Activated CD4-positive, alpha-beta T cell treated with anti-CD3 and anti-CD28 coated beads, Interleukin-2, amount 10 ng/mL, durations not matched to agents 7 days and 5 days (primary cell): ENCODE measurements at regions not wholly inside any gene's neighbourhood (a gene's known extent, or its start where the extent isn't known, plus 50 kb on each side); places are given as distances from the start of the nearest gene placed in this dataset.

Source experiments
- CTCF ChIA-PET: fragments of 350-600 bp; sonication (Branson Sonifier 250); formaldehyde crosslinking; loops from one replicate; lab custom pipeline; 2021; ENCODE audit warnings: antibody characterized with exemption; lab: Charles Lee
- POLR2A ChIA-PET: fragments of 350-600 bp; sonication (Branson Sonifier 250); formaldehyde crosslinking; loops from one replicate; lab custom pipeline; 2021; ENCODE audit warnings: antibody characterized with exemption; lab: Charles Lee
- DNase-seq: peaks from one replicate; pipeline ENCODE4 v3.0.0-alpha.2; 2020
- H3K27ac Mint-ChIP-seq: one replicate; pipeline ENCODE4 v1.8.0; 2021; ENCODE audit warnings: mild to moderate bottlenecking, moderate library complexity, mixed read lengths
- H3K27me3 Mint-ChIP-seq: one replicate; pipeline ENCODE4 v1.8.0; 2021; ENCODE audit warnings: mixed read lengths
- H3K36me3 Mint-ChIP-seq: one replicate; pipeline ENCODE4 v1.8.0; 2021; ENCODE audit warnings: low read depth, mixed read lengths
- H3K4me1 Mint-ChIP-seq: one replicate; pipeline ENCODE4 v1.8.0; 2021; ENCODE audit warnings: mixed read lengths
- H3K4me3 Mint-ChIP-seq: one replicate; pipeline ENCODE4 v1.8.0; 2021; ENCODE audit warnings: mild to moderate bottlenecking, moderate library complexity, mixed read lengths
- H3K9me3 Mint-ChIP-seq: one replicate; pipeline ENCODE4 v1.8.0; 2021; ENCODE audit warnings: mixed read lengths

GRCh38 chr7:115883629-115884028, 146.9 kb downstream of the TFEC start:
- H3K27ac Mint-ChIP-seq: no peak overlapping the region
- no peaks in the 10 kb centered on the region for H3K4me1 Mint-ChIP-seq
- ChIA-PET POLR2A (no interaction called here), CTCF (no interaction called here)
- no peaks in the 10 kb centered on the region for H3K27me3 Mint-ChIP-seq
- no peak overlapping the region for H3K4me3 Mint-ChIP-seq
- no peaks in the 10 kb centered on the region for H3K36me3 Mint-ChIP-seq
- H3K9me3 Mint-ChIP-seq: no peaks in the 10 kb centered on the region
- no peak for DNase-seq

DNA sequence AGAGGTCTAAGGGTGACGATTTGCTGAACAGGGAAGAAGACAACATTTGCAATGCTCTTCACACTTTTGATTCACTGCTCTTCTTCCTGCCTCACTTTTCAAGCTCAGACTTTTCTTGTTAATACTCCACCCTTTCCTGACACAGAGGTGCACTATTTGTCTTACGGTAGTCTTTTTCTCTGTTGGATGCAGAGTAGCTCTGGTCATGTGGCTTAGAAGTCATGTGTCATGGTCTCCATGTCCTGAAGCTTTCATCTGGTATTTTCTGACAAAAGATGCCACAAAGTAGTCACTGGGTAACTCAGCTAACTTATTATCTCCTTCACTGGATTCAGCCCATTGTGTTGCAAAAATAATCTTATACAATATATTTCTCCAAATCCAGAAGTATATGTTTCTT, 149.1 kb downstream of the TFEC start:
- H3K4me1 Mint-ChIP-seq: no peaks in the 10 kb centered on the region
- H3K36me3 Mint-ChIP-seq: no peaks in the 10 kb centered on the region
- ChIA-PET POLR2A (no interaction called here), CTCF (no interaction called here)
- H3K27me3 Mint-ChIP-seq: no peaks in the 10 kb centered on the region
- H3K27ac Mint-ChIP-seq: no peak overlapping the region
- no peak overlapping the region for H3K4me3 Mint-ChIP-seq
- no peaks in the 10 kb centered on the region for H3K9me3 Mint-ChIP-seq
- no peak for DNase-seq

GRCh38 chr7:115879171-115879570, 151.4 kb downstream of the TFEC start:
- H3K27ac Mint-ChIP-seq: no peak overlapping the region
- ChIA-PET POLR2A (no interaction called here), CTCF (no interaction called here)
- H3K4me1 Mint-ChIP-seq: no peaks in the 10 kb centered on the region
- DNase-seq: no peak
- H3K4me3 Mint-ChIP-seq: no peak overlapping the region
- H3K9me3 Mint-ChIP-seq: no peaks in the 10 kb centered on the region
- no peaks in the 10 kb centered on the region for H3K27me3 Mint-ChIP-seq
- no peaks in the 10 kb centered on the region for H3K36me3 Mint-ChIP-seq

GRCh38 chr7:115869801-115870200, 160.8 kb downstream of the TFEC start:
- H3K36me3 Mint-ChIP-seq: no peaks in the 10 kb centered on the region
- no peaks in the 10 kb centered on the region for H3K27me3 Mint-ChIP-seq
- no peaks in the 10 kb centered on the region for H3K4me1 Mint-ChIP-seq
- CTCF ChIA-PET: interaction anchor here (0.7 kb wide), 1 partner anchor 409 kb away, joined by 4 read pairs; no protein-coding TSS in a partner anchor
- POLR2A ChIA-PET: no interaction called here
- no peak overlapping the region for H3K27ac Mint-ChIP-seq
- H3K4me3 Mint-ChIP-seq: no peak overlapping the region
- DNase-seq: no peak
- H3K9me3 Mint-ChIP-seq: no peaks in the 10 kb centered on the region

- Mint-ChIP-seq H3K4me1 (no peaks in the 10 kb centered on the region), H3K27ac (no peak overlapping the region), H3K4me3 (no peak overlapping the region), H3K36me3 (no peaks in the 10 kb centered on the region), H3K9me3 (no peaks in the 10 kb centered on the region), H3K27me3 (no peaks in the 10 kb centered on the region)
- ChIA-PET POLR2A (no interaction called here), CTCF (interaction anchor here (0.7 kb wide), 1 partner anchor 410 kb away, joined by 4 read pairs; no protein-coding TSS in a partner anchor)
- DNase-seq: no peak
Measured at GRCh38 chr7:115869190-115869589, 161.4 kb downstream of the TFEC start.

GRCh38 chr7:115868369-115868768, 162.2 kb downstream of the TFEC start:
- Mint-ChIP-seq H3K27me3 (no peaks in the 10 kb centered on the region), H3K9me3 (no peaks in the 10 kb centered on the region), H3K4me1 (no peaks in the 10 kb centered on the region), H3K36me3 (no peaks in the 10 kb centered on the region), H3K27ac (no peak overlapping the region), H3K4me3 (no peak overlapping the region)
- DNase-seq: no peak
- ChIA-PET POLR2A (no interaction called here), CTCF (no interaction called here)

DNA sequence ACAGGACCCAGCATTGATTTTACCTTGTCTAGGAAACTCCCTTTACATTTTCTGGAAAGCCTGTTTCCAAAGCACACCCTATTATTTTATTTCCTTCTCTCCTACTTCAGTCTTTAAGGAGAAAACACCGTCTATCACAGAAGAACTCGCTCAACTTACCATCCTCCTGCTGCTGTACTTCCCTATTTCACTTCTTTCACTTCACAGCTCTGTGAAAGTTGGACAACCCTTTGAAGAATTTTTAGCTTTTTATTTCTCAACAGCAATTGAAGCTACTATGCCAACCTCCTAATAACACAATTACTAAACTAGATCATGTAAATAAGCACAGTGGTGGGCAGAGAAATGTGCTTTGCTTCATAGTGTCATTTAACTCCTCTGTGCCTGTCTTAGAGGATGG, 166.5 kb downstream of the TFEC start:
- Mint-ChIP-seq H3K27me3 (no peaks in the 10 kb centered on the region), H3K36me3 (no peaks in the 10 kb centered on the region), H3K4me3 (no peak overlapping the region), H3K9me3 (no peaks in the 10 kb centered on the region), H3K4me1 (no peaks in the 10 kb centered on the region), H3K27ac (no peak overlapping the region)
- POLR2A ChIA-PET: no interaction called here
- DNase-seq: no peak
- CTCF ChIA-PET: no interaction called here

DNA sequence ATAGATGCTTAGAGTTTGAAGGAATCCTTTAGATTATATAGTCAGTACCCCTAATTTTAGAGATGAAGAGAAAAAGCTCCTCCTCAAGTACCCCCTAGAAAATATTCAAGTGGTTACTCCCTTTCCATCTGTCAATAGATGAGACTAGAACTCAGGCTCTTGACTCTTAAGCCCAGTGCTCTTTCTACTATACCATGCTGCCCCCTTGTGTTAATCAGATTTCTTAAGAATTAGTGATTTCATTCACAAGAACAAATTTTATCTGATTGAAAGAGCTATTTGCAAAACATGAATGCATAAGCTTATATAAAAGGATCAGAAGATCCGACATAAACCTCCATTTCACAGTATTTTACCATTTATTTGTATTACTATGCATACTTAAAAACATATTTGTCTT, 179.3 kb downstream of the TFEC start:
- Mint-ChIP-seq H3K4me1 (no peaks in the 10 kb centered on the region), H3K9me3 (no peaks in the 10 kb centered on the region), H3K27me3 (peaks cover 2% of the 10 kb centered on the region), H3K36me3 (no peaks in the 10 kb centered on the region), H3K27ac (no peak overlapping the region), H3K4me3 (no peak overlapping the region)
- no peak for DNase-seq
- POLR2A ChIA-PET: no interaction called here
- CTCF ChIA-PET: no interaction called here

DNA sequence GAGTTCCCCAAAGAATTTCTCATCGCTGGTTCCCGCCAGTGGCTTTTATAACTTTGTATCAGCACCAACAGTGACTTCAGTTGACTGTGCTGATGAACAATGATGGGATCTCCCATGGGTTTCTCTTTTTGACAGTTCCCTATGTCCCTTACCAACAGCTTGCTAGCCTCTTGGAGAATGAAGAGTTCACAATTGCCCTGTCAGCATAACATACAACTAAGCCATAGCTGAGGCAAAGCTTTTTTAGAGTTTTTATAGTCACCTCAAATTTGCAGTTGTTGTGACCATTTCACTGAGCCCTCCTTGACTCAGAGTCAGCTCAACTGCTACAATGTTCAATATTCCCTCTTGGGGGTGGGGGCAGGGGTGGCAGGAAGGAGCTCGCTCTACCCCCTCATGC, 179.8 kb downstream of the TFEC start:
- Mint-ChIP-seq H3K27me3 (peaks cover 2% of the 10 kb centered on the region), H3K4me1 (no peaks in the 10 kb centered on the region), H3K4me3 (no peak overlapping the region), H3K36me3 (no peaks in the 10 kb centered on the region), H3K9me3 (no peaks in the 10 kb centered on the region), H3K27ac (no peak overlapping the region)
- ChIA-PET CTCF (no interaction called here), POLR2A (no interaction called here)
- DNase-seq: no peak

DNA sequence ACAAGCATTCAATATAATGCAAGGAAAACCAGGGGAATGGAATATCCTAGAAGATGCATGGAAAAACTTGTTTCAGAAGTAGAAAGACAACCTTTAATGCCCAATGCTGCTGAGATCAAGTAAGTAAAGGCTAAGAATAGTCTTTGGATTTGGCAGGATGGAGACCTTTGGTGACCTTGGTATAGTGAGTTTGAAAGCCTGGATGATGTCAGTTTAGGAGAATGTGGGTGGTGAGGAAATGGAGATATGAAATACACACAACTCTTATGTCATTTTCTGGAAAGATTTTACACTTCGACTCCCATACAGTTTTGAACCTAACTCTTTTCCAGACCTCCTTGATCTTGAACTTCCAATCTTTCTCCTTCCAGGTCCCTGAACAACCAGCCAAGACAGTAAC, 185.7 kb downstream of the TFEC start:
- Mint-ChIP-seq H3K9me3 (no peaks in the 10 kb centered on the region), H3K4me3 (no peak overlapping the region), H3K36me3 (no peaks in the 10 kb centered on the region), H3K27me3 (no peaks in the 10 kb centered on the region), H3K4me1 (no peaks in the 10 kb centered on the region), H3K27ac (no peak overlapping the region)
- DNase-seq: no peak
- CTCF ChIA-PET: no interaction called here
- POLR2A ChIA-PET: no interaction called here

GRCh38 chr7:115840702-115841101, 189.9 kb downstream of the TFEC start:
- Mint-ChIP-seq H3K36me3 (no peaks in the 10 kb centered on the region), H3K4me3 (no peak overlapping the region), H3K27me3 (no peaks in the 10 kb centered on the region), H3K27ac (no peak overlapping the region), H3K9me3 (no peaks in the 10 kb centered on the region), H3K4me1 (no peaks in the 10 kb centered on the region)
- POLR2A ChIA-PET: no interaction called here
- CTCF ChIA-PET: no interaction called here
- no peak for DNase-seq

GRCh38 chr7:115838829-115839228, 191.7 kb downstream of the TFEC start:
- ChIA-PET POLR2A (no interaction called here), CTCF (no interaction called here)
- Mint-ChIP-seq H3K9me3 (no peaks in the 10 kb centered on the region), H3K4me3 (no peak overlapping the region), H3K27ac (no peak overlapping the region), H3K36me3 (no peaks in the 10 kb centered on the region), H3K27me3 (no peaks in the 10 kb centered on the region), H3K4me1 (no peaks in the 10 kb centered on the region)
- DNase-seq: no peak

GRCh38 chr7:115831371-115831770, 199.2 kb downstream of the TFEC start:
- Mint-ChIP-seq H3K9me3 (no peaks in the 10 kb centered on the region), H3K4me3 (no peak overlapping the region), H3K27me3 (no peaks in the 10 kb centered on the region), H3K36me3 (no peaks in the 10 kb centered on the region), H3K4me1 (no peaks in the 10 kb centered on the region), H3K27ac (no peak overlapping the region)
- ChIA-PET CTCF (no interaction called here), POLR2A (no interaction called here)
- no peak for DNase-seq

GRCh38 chr7:115827305-115828045, 203.1 kb downstream of the TFEC start:
- Mint-ChIP-seq H3K4me3 (no peak overlapping the region), H3K9me3 (no peaks in the 10 kb centered on the region), H3K27ac (no peak overlapping the region), H3K4me1 (no peaks in the 10 kb centered on the region), H3K27me3 (peaks cover 2% of the 10 kb centered on the region), H3K36me3 (no peaks in the 10 kb centered on the region)
- CTCF ChIA-PET: no interaction called here
- DNase-seq: no peak
- POLR2A ChIA-PET: interaction anchor here (0.5 kb wide), 1 partner anchor 10 kb away, joined by 8 read pairs; no protein-coding TSS in a partner anchor
